ENCODE measurements at regions not wholly inside any gene's neighbourhood (a gene's known extent, or its start where the extent isn't known, plus 50 kb on each side); places are given as distances from the start of the nearest gene placed in this dataset.
"Not testable (repeated sequence)": the region's sequence is repeated elsewhere in the genome, so short reads cannot be mapped to it uniquely, and the experiment has no call there.

DNA sequence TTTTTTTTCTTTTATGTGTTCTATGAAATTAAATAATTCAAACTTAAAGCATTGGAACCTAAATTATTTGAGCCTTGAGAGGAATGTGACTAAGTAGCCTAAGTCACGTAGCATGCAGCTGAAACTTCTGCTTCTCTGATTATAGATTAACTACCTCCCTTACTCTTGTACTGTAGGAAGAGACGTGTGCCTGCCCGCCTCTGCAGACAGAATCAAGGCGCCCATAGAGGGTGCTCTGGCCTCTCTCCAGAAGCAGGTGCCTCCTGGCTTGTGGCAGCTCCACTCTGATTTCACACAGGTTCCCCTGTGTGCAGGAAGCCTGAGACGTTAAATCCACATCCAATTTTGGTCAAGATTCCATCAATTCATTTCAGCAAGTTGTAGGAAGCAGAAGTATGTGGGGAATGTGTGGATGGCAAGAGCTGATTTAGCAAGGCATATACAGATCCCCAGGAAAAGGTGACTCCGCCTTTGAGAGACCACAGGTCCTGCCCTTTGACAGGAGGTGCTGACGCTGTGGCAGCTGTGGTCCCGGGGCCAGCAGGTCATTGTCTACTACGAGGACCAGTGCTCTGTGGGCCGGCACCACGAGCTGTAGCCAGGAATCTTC lies 1418.8 kb downstream of the CDH11 start:
- DNase-seq (ENCODE audit: extremely low read depth in 1 of 11, low read depth in 9 of 11, low spot score in 4 of 11), result peak in 4 of 11 donors; percentile 7 to 48 (median 21)

- no peak for DNase-seq (ENCODE audit: extremely low read depth in 1 of 11, low read depth in 9 of 11, low spot score in 4 of 11)
Measured at GRCh38 chr16:63697736-63698135, 1424.1 kb downstream of the CDH11 start.

GRCh38 chr16:63695347-63695746 lies 1426.5 kb downstream of the CDH11 start:
- DNase-seq (ENCODE audit: extremely low read depth in 1 of 11, low read depth in 9 of 11, low spot score in 4 of 11), result peak in 1 of 11 donors; percentile 1

DNA sequence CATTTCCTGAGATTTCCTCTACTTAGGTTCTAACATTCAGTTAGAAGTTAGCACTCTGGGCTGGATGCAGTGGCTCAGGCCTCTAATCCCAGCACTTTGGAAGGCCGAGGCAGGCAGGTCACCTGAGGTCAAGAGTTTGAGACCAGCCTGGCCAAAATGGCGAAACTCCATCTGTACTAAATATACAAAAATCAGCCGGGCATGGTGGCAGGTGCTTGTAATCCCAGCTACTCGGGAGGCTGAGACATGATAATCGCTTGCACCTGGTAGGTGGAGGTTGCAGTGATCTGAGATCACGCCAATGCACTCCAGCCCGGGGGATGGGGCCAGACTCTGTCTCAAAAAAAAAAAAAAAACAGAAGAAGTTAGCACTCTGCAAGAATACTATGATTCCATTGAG lies 1430.9 kb downstream of the CDH11 start:
- no peak for DNase-seq (ENCODE audit: extremely low read depth in 1 of 11, low read depth in 9 of 11, low spot score in 4 of 11)

GRCh38 chr16:63690267-63690666 lies 1431.6 kb downstream of the CDH11 start:
- no peak for DNase-seq (ENCODE audit: extremely low read depth in 1 of 11, low read depth in 9 of 11, low spot score in 4 of 11)

- no peak for DNase-seq (ENCODE audit: extremely low read depth in 1 of 11, low read depth in 9 of 11, low spot score in 4 of 11)
Measured at GRCh38 chr16:63689068-63689467, 1432.8 kb downstream of the CDH11 start.

GRCh38 chr16:63684149-63685101 lies 1437.4 kb downstream of the CDH11 start:
- no peak for DNase-seq (ENCODE audit: extremely low read depth in 1 of 11, low read depth in 9 of 11, low spot score in 4 of 11)

GRCh38 chr16:63682844-63683243 lies 1439.0 kb downstream of the CDH11 start:
- DNase-seq (ENCODE audit: extremely low read depth in 1 of 11, low read depth in 9 of 11, low spot score in 4 of 11), result no peak

- no peak for DNase-seq (ENCODE audit: extremely low read depth in 1 of 11, low read depth in 9 of 11, low spot score in 4 of 11)
Measured at GRCh38 chr16:63672493-63672892, 1449.4 kb downstream of the CDH11 start.

DNA sequence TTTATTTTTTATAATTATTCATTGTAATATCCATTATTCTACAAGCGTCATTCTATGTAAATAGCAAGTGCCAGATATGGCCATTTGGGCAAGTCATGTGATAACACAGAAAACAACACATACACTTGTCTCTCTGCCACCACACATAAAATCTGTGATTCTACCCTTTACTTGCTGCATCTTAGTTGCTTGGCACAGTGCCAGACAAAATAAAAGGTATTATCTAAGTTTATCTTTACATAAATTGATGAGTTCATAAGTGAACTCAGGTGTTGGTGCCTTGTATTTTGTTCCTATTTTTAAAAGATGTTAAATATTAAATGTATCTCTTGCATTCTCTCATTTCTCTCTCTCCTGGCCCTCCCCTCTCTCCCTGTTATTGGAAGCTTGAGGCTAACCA lies 1458.7 kb downstream of the CDH11 start:
- no peak for DNase-seq (ENCODE audit: extremely low read depth in 1 of 11, low read depth in 9 of 11, low spot score in 4 of 11)

DNA sequence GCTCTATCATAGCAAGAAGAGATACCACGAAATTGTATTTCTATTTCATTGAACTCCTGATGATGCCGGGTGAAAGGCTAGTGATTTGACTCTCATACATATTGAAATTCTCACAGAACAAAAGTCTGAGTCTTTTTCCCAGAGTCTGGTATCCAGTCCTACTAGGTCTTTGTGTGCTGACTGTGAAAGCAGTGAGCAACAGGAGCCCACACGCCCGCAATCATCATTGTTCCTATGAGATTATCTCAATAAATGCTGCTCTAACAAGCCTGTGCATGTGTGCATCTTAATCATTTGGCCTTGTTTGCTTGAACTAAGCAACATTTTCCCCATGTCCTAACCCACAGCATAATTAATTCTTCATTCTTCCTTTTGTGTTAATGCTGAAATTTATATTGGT lies 1466.0 kb downstream of the CDH11 start:
- no peak for DNase-seq (ENCODE audit: extremely low read depth in 1 of 11, low read depth in 9 of 11, low spot score in 4 of 11)

DNA sequence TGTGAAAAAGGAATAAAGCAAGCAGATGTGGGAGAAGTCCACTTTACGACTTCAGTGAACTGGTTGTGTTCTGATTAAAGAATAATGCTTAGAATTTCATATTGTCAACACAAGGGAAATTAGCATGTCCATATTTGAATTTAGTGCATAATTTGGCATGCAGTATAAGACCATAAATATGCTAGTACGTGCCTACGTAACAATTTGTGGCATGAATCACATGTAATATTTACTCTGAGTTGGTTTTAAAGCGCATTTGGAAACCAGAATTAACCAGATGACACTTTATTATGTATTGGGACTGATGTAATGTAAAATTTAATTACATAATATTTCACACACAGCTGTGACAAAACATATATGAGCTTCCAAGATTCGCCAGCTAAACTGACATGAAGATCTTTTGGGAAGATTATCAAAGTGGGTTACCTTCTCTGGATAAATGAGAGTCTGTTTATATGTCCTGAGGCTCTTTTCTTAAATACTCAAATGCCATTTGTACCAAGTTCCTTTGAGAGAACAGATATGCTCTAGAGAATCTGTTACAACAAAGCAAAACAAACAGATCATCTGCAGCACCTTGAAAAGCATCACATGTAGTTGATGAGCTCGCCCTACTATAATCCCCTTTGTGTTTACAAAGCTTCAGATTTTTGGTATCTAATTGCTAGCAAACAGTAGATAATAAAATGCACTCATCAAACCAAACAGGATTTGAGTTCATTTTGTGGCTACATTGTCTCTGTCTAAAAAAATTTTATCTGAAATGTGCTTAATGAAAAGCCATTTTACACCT lies 1468.6 kb downstream of the CDH11 start:
- no peak for DNase-seq (ENCODE audit: extremely low read depth in 1 of 11, low read depth in 9 of 11, low spot score in 4 of 11)

- DNase-seq (ENCODE audit: extremely low read depth in 1 of 11, low read depth in 9 of 11, low spot score in 4 of 11), result no peak
Measured at GRCh38 chr16:63652091-63652490, 1469.8 kb downstream of the CDH11 start.

- no peak for DNase-seq (ENCODE audit: extremely low read depth in 1 of 11, low read depth in 9 of 11, low spot score in 4 of 11)
Measured at GRCh38 chr16:63650550-63650949, 1471.3 kb downstream of the CDH11 start.

- not testable (repeated sequence) for DNase-seq (ENCODE audit: extremely low read depth in 1 of 11, low read depth in 9 of 11, low spot score in 4 of 11)
Measured at GRCh38 chr16:63633706-63634445, 1488.0 kb downstream of the CDH11 start.

DNA sequence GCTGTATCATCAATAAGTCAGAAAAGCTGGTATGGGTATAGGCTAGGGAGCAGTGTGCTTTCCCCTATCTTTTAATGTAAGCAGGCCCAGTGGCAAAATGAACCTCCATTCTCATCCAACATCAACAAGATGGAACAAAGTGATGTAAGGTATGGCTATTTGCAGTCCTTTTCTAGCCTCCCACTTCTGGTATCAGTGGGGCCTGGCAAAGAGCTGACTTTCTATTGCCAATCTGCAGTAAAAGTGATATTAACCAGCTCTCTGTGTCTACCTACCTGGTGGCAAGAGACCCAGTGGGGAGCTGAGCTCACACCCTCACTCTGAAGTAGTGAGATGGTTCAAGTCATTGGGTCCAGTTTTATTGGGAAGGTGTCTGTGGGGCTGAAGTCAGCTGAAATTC lies 1492.6 kb downstream of the CDH11 start:
- no peak for DNase-seq (ENCODE audit: extremely low read depth in 1 of 11, low read depth in 9 of 11, low spot score in 4 of 11)

GRCh38 chr16:63628812-63629211 lies 1493.1 kb downstream of the CDH11 start:
- no peak for DNase-seq (ENCODE audit: extremely low read depth in 1 of 11, low read depth in 9 of 11, low spot score in 4 of 11)

GRCh38 chr16:63625126-63625525 lies 1496.7 kb downstream of the CDH11 start:
- no peak for DNase-seq (ENCODE audit: extremely low read depth in 1 of 11, low read depth in 9 of 11, low spot score in 4 of 11)

GRCh38 chr16:63623551-63624039 lies 1498.3 kb downstream of the CDH11 start:
- no peak for DNase-seq (ENCODE audit: extremely low read depth in 1 of 11, low read depth in 9 of 11, low spot score in 4 of 11)
